ENCODE measurements at regions not wholly inside any gene's neighbourhood (a gene's known extent, or its start where the extent isn't known, plus 50 kb on each side); places are given as distances from the start of the nearest gene placed in this dataset.

GRCh38 chr7:68485253-68485917 is 1112.9 kb upstream of the AUTS2 start:
- TF ChIP-seq CTCF (IDR thresholded peaks at IDR 0.05), result no peak
- TF ChIP-seq EP300 (IDR thresholded peaks at IDR 0.05), result no peak
- no peak for TF ChIP-seq POLR2AphosphoS5 (IDR thresholded peaks at IDR 0.05)
